Peyer's patch (tissue), 4 donors: ENCODE measurements at regions not wholly inside any gene's neighbourhood (a gene's known extent, or its start where the extent isn't known, plus 50 kb on each side); places are given as distances from the start of the nearest gene placed in this dataset.
"Not testable (repeated sequence)": the region's sequence is repeated elsewhere in the genome, so short reads cannot be mapped to it uniquely, and the experiment has no call there.

ENCODE experiments used
- DNase-seq, 3 donors: peaks; one replicate each; pipeline ENCODE4 v3.0.0-alpha.2; 2017 to 2019
- H3K27ac ChIP-seq, 4 donors: fragments of 200-600 bp; sonication (generic); one replicate each; pipeline ENCODE4 v1.5.1; 2016 to 2019
- H3K27me3 ChIP-seq, 2 donors: fragments of 200-600 bp; sonication (generic); one replicate each; pipeline ENCODE4 v1.5.1; 2019
- H3K36me3 ChIP-seq, 3 donors: fragments of 200-600 bp; sonication (generic); one replicate each; pipeline ENCODE4 v1.5.1; 2016 to 2019
- H3K4me1 ChIP-seq, 4 donors: fragments of 200-600 bp; sonication (generic); one replicate each; pipeline ENCODE4 v1.5.1; 2016 to 2019
- H3K4me3 ChIP-seq, 4 donors: fragments of 200-600 bp; sonication (generic); 1 replicate in 3 of 4; 2 replicates in 1 of 4; pipeline ENCODE4 v1.5.1; 2016 to 2019; ENCODE audit warnings: mild to moderate bottlenecking in 1 of 4
- H3K9me3 ChIP-seq, 4 donors: fragments of 200-600 bp; sonication (generic); one replicate each; pipeline ENCODE4 v1.5.1; 2016 to 2019; ENCODE audit warnings: mild to moderate bottlenecking in 1 of 4
- CTCF ChIP-seq, 6 experiments: fragments of 450-650 bp in 4 of 6; fragments of 200-600 bp in 2 of 6; sonication (generic) in 1 of 6; IDR thresholded peaks; one replicate each; pipeline ENCODE4 v1.5.1; 2017 to 2019; ENCODE audit warnings: antibody characterized with exemption in 6 of 6, mild to moderate bottlenecking in 3 of 6, moderate library complexity in 1 of 6
- POLR2A ChIP-seq, 2 donors: fragments of 450-650 bp; IDR thresholded peaks; one replicate each; pipeline ENCODE4 v1.5.1; 2017; ENCODE audit warnings: antibody characterized with exemption in 2 of 2, mild to moderate bottlenecking in 2 of 2, moderate library complexity in 2 of 2

- TF ChIP-seq POLR2A (IDR thresholded peaks at IDR 0.05) (no peak), CTCF (IDR thresholded peaks at IDR 0.05) (no peak)
- Histone ChIP-seq H3K27me3 (no peaks in the 10 kb centered on the region), H3K4me3 (no peak overlapping the region), H3K9me3 (no peaks in the 10 kb centered on the region), H3K36me3 (peaks cover 0 to 24% (median 0%) of the 10 kb centered on the region in 3 donors), H3K27ac (no peak overlapping the region), H3K4me1 (no peaks in the 10 kb centered on the region)
- no peak for DNase-seq
Observed at GRCh38 chr6:34646714-34647113, 49.9 kb downstream of the ILRUN start.

- DNase-seq: no peak
Observed at GRCh38 chr6:34645627-34646026, 50.9 kb downstream of the ILRUN start.

GRCh38 chr6:34644716-34645115 lies 51.9 kb downstream of the ILRUN start:
- no peaks in the 10 kb centered on the region for H3K9me3 ChIP-seq

More at GRCh38 chr6:34645627-34646026, 50.9 kb downstream of the ILRUN start:
- TF ChIP-seq CTCF (IDR thresholded peaks at IDR 0.05): no peak
- no peak overlapping the region for H3K27ac ChIP-seq
- peaks cover 0 to 24% (median 0%) of the 10 kb centered on the region in 3 donors for H3K36me3 ChIP-seq
- H3K4me3 ChIP-seq: no peak overlapping the region
- H3K9me3 ChIP-seq: no peaks in the 10 kb centered on the region
- no peaks in the 10 kb centered on the region for H3K27me3 ChIP-seq
- H3K4me1 ChIP-seq: no peaks in the 10 kb centered on the region

GRCh38 chr6:34642427-34642826 lies 54.1 kb downstream of the ILRUN start:
- peaks cover 0 to 5% (median 2%) of the 10 kb centered on the region in 4 donors for H3K4me1 ChIP-seq
- peaks cover 0 to 24% (median 0%) of the 10 kb centered on the region in 3 donors for H3K36me3 ChIP-seq
- H3K27me3 ChIP-seq: no peaks in the 10 kb centered on the region

More at GRCh38 chr6:34644716-34645115, 51.9 kb downstream of the ILRUN start:
- Histone ChIP-seq H3K27ac (no peak overlapping the region), H3K4me1 (peaks cover 0 to 5% (median 0%) of the 10 kb centered on the region in 4 donors), H3K27me3 (no peaks in the 10 kb centered on the region), H3K4me3 (no peak overlapping the region), H3K36me3 (peaks cover 0 to 24% (median 0%) of the 10 kb centered on the region in 3 donors)
- no peak for TF ChIP-seq CTCF (IDR thresholded peaks at IDR 0.05)
- TF ChIP-seq POLR2A (IDR thresholded peaks at IDR 0.05): no peak
- no peak for DNase-seq

GRCh38 chr6:34640074-34640849 lies 56.3 kb downstream of the ILRUN start:
- Histone ChIP-seq H3K27ac (peak overlapping the region in 2 of 4 donors; percentile 44 to 82), H3K4me3 (peak overlapping the region in 1 of 4 donors; percentile 8)

More at GRCh38 chr6:34642427-34642826, 54.1 kb downstream of the ILRUN start:
- no peak overlapping the region for H3K27ac ChIP-seq
- no peaks in the 10 kb centered on the region for H3K9me3 ChIP-seq
- no peak overlapping the region for H3K4me3 ChIP-seq
- no peak for DNase-seq
- TF ChIP-seq CTCF (IDR thresholded peaks at IDR 0.05): no peak
- TF ChIP-seq POLR2A (IDR thresholded peaks at IDR 0.05): no peak

More at GRCh38 chr6:34640074-34640849, 56.3 kb downstream of the ILRUN start:
- DNase-seq, H3K9me3 ChIP-seq, H3K27me3 ChIP-seq, H3K4me1 ChIP-seq: not testable (repeated sequence)
- H3K36me3 ChIP-seq: peaks cover 0 to 14% (median 0%) of the 10 kb centered on the region in 3 donors
